ENCODE measurements at regions not wholly inside any gene's neighbourhood (a gene's known extent, or its start where the extent isn't known, plus 50 kb on each side); places are given as distances from the start of the nearest gene placed in this dataset.
"Not testable (repeated sequence)": the region's sequence is repeated elsewhere in the genome, so short reads cannot be mapped to it uniquely, and the experiment has no call there.

GRCh38 chr22:23458663-23459541 is 121.2 kb downstream of the IGLL1 start:
- no peak overlapping the region for H3K4me2 ChIP-seq (ENCODE audit: low read depth, low read length, poor library complexity, severe bottlenecking)
- no peak overlapping the region for H3K27ac ChIP-seq (ENCODE audit: low read depth, low read length)
- H3K27me3 ChIP-seq (ENCODE audit: low read length), result no peaks in the 10 kb centered on the region
- no peak overlapping the region for H2AFZ ChIP-seq (ENCODE audit: low read depth, low read length, severe bottlenecking)
- no peaks in the 10 kb centered on the region for H3K79me2 ChIP-seq (ENCODE audit: insufficient read depth, low read length)
- no peak overlapping the region for H3K4me3 ChIP-seq (ENCODE audit: insufficient read depth, low read length, poor library complexity, severe bottlenecking)
- TF ChIP-seq EZH2phosphoT487 (conservative IDR thresholded peaks at IDR 0.05; ENCODE audit: low read length) (no peak), CTCF (IDR thresholded peaks at IDR 0.05; ENCODE audit: insufficient read depth, low read length, poor library complexity, severe bottlenecking) (no peak)
- H3F3A ChIP-seq (ENCODE audit: insufficient read depth), result no peaks in the 10 kb centered on the region
- no peak overlapping the region for H3K9ac ChIP-seq (ENCODE audit: low read length)
- H4K20me1 ChIP-seq (ENCODE audit: low read depth, low read length), result no peaks in the 10 kb centered on the region
- no peaks in the 10 kb centered on the region for H3K36me3 ChIP-seq (ENCODE audit: low read length)
- no peaks in the 10 kb centered on the region for H3K9me2 ChIP-seq (replicated peaks; ENCODE audit: insufficient read depth, low read length)
- no peaks in the 10 kb centered on the region for H3K9me3 ChIP-seq (ENCODE audit: insufficient read depth, low read length)

GRCh38 chr22:23457380-23457985 is 122.6 kb downstream of the IGLL1 start:
- Histone ChIP-seq H3K4me3 (ENCODE audit: insufficient read depth, low read length, poor library complexity, severe bottlenecking) (no peak overlapping the region), H3K79me2 (ENCODE audit: insufficient read depth, low read length) (no peaks in the 10 kb centered on the region), H3K36me3 (ENCODE audit: low read length) (no peaks in the 10 kb centered on the region), H3K27ac (ENCODE audit: low read depth, low read length) (no peak overlapping the region), H3K9me3 (ENCODE audit: insufficient read depth, low read length) (no peaks in the 10 kb centered on the region), H3K4me2 (ENCODE audit: low read depth, low read length, poor library complexity, severe bottlenecking) (no peak overlapping the region), H4K20me1 (ENCODE audit: low read depth, low read length) (no peaks in the 10 kb centered on the region), H3K9ac (ENCODE audit: low read length) (no peak overlapping the region), H2AFZ (ENCODE audit: low read depth, low read length, severe bottlenecking) (no peak overlapping the region), H3K27me3 (ENCODE audit: low read length) (no peaks in the 10 kb centered on the region), H3F3A (ENCODE audit: insufficient read depth) (no peaks in the 10 kb centered on the region), H3K9me2 (replicated peaks; ENCODE audit: insufficient read depth, low read length) (no peaks in the 10 kb centered on the region)
- TF ChIP-seq EZH2phosphoT487 (conservative IDR thresholded peaks at IDR 0.05; ENCODE audit: low read length) (no peak), CTCF (IDR thresholded peaks at IDR 0.05; ENCODE audit: insufficient read depth, low read length, poor library complexity, severe bottlenecking) (no peak)

GRCh38 chr22:23456666-23457379 is 123.3 kb downstream of the IGLL1 start:
- H4K20me1 ChIP-seq (ENCODE audit: low read depth, low read length); H3K36me3 ChIP-seq (ENCODE audit: low read length); H3K9me2 ChIP-seq (replicated peaks; ENCODE audit: insufficient read depth, low read length); H3K4me3 ChIP-seq (ENCODE audit: insufficient read depth, low read length, poor library complexity, severe bottlenecking); H3K9me3 ChIP-seq (ENCODE audit: insufficient read depth, low read length); H3K27me3 ChIP-seq (ENCODE audit: low read length); H3K79me2 ChIP-seq (ENCODE audit: insufficient read depth, low read length); H3F3A ChIP-seq (ENCODE audit: insufficient read depth); H2AFZ ChIP-seq (ENCODE audit: low read depth, low read length, severe bottlenecking); H3K9ac ChIP-seq (ENCODE audit: low read length); H3K27ac ChIP-seq (ENCODE audit: low read depth, low read length); H3K4me2 ChIP-seq (ENCODE audit: low read depth, low read length, poor library complexity, severe bottlenecking): not testable (repeated sequence)

GRCh38 chr22:23454345-23454744 is 125.7 kb downstream of the IGLL1 start:
- not testable (repeated sequence) for H3F3A ChIP-seq (ENCODE audit: insufficient read depth); H3K36me3 ChIP-seq (ENCODE audit: low read length); H2AFZ ChIP-seq (ENCODE audit: low read depth, low read length, severe bottlenecking); H3K27ac ChIP-seq (ENCODE audit: low read depth, low read length); H3K4me3 ChIP-seq (ENCODE audit: insufficient read depth, low read length, poor library complexity, severe bottlenecking); H3K9me3 ChIP-seq (ENCODE audit: insufficient read depth, low read length); H3K27me3 ChIP-seq (ENCODE audit: low read length); H3K79me2 ChIP-seq (ENCODE audit: insufficient read depth, low read length); H3K9ac ChIP-seq (ENCODE audit: low read length); H3K4me2 ChIP-seq (ENCODE audit: low read depth, low read length, poor library complexity, severe bottlenecking); H4K20me1 ChIP-seq (ENCODE audit: low read depth, low read length); H3K9me2 ChIP-seq (replicated peaks; ENCODE audit: insufficient read depth, low read length)
